HG03025 (cell line): ENCODE measurements at regions not wholly inside any gene's neighbourhood (a gene's known extent, or its start where the extent isn't known, plus 50 kb on each side); places are given as distances from the start of the nearest gene placed in this dataset.

Experiments used
- ATAC-seq: cut with Tn5 transposase; IDR thresholded peaks from one replicate; pipeline ENCODE4 v1.9.1; 2021; ENCODE audit warnings: mild to moderate bottlenecking, moderate library complexity; ENCODE audit not compliant: unreplicated experiment, low FRiP score

DNA sequence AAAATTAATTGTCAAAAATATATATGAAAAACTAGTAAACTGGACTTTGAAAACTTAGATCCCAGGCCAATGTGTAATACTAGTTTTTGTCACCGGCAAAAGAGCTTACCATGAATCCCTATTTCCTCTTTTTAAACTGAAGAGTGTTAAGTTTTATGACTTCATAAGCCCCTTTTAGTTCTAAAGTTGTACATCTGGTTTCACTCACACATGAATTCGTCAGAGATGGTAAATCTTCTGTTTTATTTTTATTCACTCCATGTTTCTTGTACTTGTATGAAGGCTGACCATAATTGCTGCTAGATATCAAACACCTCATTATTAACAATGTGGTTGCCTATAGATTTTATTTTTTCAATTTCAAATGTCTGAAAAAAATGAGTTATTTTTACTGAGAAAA lies 827.9 kb downstream of the PCDH7 start:
- no peak for ATAC-seq

DNA sequence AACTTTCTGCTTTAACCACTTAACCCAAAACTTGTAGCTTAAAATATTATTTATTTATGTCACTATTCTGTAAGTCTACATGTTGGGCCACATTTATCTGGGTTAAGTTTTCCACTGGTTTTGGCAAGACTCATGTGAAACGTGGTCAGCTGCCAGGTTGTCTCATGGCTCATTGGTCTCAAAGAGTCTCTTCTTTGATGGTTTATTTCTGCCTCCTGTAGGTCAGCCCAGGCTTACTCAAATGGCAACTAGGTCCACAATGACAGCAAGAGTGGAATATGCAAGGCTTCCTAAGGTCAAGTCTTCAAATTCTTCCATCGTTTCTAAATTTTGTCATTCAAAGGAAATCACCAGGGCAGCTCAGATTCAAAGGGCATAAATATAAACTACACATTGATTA lies 828.7 kb downstream of the PCDH7 start:
- no peak for ATAC-seq

DNA sequence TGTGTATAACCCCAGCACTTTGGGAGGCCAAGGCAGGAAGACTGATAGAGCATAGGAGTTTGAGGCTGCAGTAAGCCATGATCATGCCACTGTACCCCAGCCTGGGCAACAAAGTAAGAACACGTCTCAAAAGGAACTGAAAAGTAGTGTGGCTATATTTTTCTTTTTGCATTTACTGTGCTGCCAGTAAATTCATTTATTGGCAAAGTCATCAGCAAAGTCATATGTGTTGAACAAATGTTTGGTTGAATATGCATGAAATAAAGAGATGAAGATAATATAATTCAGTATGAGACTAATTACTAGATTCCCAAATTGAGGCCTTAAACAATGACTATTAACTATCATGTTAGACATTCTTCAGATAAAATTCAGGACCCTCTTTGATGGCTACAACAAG lies 829.1 kb downstream of the PCDH7 start:
- ATAC-seq, result no peak

DNA sequence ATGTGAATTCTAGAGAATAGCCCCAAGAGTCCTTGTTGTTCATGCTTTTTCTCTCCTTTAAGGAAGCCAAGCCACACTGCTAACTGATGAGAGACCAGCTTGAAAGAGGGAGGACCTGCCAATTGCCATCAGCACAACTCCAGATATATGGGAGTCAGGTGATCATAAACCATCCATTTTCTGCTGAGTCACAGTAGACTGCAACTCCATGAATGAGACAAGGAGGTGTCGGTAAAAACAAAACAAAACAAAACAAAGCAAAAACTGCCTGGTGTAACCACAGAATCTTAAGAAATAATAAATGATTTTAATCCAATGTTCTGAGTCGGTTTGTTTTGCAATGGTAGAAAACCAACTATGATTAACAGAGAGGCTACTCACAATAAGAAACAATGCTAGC lies 837.3 kb downstream of the PCDH7 start:
- no peak for ATAC-seq

DNA sequence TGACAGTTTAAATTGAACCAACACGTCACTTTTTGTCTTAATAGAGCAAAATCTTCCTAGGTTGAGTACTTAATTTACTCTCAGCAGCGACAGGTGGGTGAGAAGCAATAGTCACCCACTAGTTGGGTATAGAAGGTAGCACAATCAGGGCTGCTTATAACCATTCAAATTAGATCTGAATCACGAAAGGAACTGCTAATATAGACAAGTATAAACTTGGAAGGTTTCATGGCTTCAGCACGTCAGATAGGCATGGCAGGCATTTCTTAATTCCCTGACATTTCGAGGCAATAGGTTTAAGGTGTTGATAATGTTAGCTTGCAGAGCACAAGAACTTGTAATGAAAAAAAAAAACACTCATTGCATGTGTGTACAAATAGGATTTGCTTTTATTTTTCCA lies 853.4 kb downstream of the PCDH7 start:
- ATAC-seq, result no peak

DNA sequence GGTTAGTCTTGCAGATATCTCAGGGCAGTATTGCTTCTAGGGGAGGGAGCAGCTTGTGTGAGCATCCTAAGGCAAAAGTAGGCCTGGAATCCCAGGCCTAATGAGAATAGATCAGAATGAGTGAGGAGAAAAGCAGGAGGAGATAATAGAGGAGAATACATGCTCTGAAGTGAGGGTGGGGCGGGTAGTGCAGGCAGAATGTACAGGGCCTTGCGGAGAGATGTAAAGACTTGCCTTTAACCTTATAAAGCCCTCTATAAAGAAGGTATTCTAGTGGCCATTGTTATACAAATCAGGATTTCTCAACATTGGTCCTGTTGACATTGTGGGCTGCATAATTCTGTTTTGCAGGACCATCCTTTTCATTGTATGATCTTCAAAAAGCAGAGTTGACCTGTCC lies 855.3 kb downstream of the PCDH7 start:
- no peak for ATAC-seq

DNA sequence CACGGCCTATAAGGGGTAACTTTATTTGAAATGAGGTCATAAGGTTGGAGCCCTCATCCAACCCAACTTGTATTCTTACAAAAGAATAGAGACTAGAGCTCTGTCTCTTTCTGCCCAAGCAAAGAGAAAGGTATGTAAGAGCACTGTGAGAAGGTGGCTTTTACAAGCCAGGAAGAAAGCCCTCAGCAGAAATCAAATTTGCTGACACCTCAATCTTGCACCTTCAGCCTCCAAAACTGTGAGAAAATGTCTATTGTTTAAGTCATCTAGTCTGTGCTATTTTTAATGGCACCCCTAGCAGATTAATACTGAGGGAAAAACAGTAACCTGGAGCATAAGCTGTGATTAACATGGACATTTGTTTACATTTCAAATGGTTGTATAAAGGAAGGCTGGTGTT lies 860.7 kb downstream of the PCDH7 start:
- ATAC-seq, result no peak

DNA sequence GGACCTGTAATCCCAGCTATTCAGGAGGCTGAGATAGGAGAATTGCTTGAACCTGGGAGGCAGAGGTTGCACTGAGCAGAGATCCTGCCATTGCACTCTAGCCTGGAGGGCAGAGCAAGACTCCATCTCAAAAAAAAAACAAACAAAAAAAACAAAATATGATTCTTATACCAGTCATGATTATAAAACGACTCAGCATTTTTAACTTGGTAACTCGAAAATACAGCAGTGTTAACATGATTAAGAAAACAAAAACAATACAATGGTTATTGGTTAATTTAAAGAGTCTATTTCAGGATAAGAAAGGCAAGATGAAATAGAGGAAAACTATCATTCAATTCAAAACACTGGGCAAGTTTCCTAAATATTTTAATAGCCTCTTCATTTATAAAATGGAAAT lies 865.3 kb downstream of the PCDH7 start:
- no peak for ATAC-seq

DNA sequence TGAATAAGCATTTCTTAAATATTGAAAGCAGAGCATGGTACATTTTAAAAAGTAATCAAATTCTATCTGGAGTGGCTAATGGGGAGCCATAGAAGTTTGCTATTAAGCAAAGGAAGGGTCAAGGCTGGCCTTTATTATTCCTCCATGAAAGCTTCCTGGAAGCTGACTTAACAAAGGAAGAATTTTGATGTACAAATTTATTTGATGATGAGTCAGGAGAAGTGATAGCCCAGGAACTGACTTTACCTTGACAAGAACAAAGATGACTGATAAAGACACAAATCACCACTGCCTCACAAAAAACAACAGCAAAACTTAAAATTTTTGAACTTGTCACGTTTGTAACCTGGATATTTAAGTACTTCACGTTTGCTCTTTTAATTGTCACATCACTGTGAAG lies 872.1 kb downstream of the PCDH7 start:
- no peak for ATAC-seq

DNA sequence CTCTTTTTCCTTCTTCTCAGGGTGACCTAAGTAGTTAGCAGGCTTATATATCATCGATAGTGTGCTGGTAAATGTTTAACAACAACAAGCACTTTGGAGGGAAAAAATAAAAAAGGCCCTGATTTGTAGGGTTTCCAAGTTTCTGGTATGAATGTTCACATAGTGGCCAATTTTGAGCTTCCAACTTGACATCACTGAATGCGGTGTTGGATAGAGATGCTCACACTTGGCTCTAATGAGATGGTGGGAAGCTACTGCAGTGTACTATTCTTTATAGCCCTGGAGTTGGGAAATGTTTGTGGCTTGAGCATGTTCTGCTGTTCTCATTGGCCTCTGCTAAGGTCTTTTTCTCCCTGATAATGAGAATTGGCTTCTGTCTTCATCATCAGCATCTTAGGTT lies 875.3 kb downstream of the PCDH7 start:
- ATAC-seq, result no peak

DNA sequence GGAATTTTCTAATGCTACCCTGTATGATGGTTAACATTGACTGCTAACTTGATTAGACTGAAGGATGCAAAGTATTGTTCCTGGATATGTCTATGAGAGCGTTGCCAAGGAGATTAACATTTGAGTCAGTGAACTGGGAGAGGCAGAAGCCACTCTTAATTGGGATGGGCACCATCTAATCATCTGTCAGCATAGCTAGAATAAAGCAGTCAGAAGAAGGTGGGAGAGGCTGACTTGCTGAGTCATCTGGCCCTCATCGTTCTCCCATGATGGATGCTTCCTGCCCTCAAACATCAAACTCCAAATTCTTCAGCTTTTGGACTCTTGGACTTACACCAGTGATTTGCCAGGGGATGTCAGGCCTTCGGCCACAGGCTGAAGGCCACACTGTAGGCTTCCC lies 878.5 kb downstream of the PCDH7 start:
- no peak for ATAC-seq

DNA sequence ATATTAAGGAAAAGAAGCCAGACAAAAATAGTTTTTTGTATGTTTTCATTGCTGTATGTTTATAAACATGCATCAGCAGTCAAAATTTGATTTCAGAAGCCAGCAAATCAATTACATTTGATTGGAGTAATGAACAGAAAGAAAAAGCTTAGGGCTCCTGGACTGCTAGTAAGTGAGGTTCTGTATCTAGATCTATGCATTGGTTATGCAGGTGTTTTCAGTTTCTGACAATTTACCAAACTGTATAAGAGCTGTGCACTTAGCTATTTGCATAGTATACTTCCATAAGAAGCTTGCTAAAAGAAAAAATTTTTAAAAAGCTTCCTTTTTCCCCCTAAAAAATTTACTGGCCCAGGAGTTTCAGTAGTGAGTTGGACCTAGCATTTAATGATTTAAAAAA lies 881.6 kb downstream of the PCDH7 start:
- no peak for ATAC-seq

DNA sequence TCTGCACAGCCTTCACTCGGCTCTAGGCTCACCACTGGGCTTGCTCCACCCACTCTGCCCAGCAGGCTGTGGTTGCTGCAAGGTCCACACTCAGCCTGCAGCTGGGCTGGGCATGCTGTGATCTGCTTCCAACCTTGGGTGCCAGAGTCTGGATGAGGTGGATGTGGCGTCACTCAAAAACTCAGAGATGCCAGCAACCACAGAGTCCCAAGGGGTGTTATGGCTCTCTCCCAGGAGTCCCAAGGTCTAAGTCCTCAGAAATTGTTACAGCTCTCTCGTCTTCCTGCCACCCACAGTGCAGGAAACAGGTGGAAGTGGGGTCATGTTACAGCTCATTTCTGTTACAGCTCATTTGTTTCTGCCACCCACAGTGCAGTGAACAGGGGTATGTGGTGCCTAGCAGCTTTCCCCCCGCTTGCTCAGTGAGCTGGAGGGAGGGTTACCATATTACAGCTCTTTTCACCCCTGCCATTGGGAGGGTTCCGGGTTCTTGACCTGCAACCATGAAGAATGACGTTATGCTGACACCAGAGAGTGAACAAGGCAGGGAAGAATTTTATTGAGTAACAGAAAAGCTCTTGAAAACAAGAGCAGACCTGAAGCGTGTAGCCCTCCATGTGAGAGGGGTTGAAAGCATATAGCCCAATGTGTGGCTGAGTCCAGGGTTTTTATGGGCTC lies 893.9 kb downstream of the PCDH7 start:
- ATAC-seq, result no peak

DNA sequence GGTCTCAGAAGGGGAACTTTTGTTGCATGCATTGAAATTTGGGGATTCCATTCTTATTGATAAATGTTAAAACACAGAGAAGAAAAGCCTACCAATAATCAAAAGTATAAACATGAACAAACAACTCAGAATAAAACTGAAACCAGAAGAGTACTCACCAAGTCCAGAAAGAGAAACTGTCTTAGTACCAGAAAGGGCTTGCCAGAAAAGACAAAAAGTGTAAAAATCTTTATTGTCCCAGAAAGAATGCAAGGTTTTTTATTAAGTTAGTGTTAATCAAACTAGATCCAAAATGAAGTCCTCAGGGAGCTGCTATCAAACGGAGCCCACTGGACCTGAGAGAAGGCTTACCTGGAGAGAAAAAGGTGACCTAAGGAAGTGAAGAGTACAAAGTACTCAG lies 897.5 kb downstream of the PCDH7 start:
- no peak for ATAC-seq

DNA sequence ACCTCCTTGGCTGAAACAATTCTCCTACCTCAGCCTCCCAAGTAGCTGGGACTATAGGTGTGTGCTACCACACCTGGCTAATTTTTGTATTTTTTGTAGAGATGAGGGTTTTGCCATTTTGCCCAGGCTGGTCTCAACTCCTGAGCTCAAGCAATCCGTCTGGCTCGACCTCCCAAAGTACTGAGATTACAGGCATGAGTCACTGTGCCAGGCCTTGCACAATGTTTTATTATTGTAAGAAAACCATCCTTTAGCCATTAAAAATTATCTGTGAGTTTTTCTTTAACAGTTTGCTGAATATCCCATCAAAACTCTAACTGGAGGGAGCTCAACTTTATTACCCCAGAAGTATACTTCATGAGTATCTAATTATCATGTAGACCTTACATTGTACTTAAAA lies 900.3 kb downstream of the PCDH7 start:
- no peak for ATAC-seq

DNA sequence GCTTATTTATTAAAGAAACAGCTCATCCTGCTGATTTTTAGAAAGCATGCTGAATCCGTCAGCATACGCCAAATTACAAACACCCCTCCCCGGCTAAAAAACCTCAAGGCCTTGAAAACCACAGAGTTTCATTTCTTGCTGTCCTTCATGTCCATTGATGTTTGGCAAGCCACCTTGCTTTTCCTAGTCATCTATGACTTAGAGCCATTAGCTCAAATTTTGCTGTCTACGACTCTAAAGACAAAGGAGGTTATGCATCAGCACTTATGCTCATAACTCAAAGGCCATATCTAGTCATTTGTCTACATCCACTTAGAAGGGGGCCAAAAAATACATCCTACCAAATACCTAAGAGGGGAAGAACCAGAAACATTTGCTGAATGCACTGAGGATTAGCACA lies 925.1 kb downstream of the PCDH7 start:
- no peak for ATAC-seq

DNA sequence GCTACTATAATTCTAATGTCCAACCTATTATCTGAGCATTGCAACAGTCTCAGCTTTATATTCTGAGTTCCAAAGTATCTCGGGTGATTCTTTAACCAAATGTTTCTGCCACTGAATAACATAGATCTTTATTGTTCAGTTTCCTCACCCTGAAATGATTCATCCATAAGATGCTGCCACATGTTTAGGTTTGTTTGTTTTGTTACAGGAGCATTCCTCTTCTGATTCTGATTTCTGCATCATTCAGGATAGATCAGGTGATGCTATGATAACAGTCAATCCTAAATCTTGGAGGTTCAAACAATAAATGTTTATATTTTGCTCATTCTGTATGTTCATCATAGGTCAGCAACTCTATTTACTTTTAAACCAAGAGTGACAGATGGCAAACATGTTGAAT lies 927.6 kb downstream of the PCDH7 start:
- ATAC-seq, result no peak

DNA sequence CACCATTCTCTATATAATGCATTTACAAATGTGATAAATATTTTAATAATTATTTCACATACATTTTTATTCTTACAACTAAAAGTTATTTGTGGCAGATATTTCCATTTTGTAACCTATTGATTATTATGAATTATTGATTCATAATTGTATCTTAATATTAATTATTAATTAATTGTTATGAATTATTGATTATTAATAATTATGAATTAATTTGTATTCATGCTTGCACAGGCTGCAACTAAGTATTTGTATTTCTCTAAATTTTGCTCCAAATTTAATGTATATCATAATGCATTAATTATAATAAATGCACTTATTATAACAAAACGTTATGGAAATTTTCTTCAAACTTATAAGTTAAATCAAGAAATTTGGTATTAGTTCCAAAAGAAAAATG lies 929.7 kb downstream of the PCDH7 start:
- no peak for ATAC-seq

DNA sequence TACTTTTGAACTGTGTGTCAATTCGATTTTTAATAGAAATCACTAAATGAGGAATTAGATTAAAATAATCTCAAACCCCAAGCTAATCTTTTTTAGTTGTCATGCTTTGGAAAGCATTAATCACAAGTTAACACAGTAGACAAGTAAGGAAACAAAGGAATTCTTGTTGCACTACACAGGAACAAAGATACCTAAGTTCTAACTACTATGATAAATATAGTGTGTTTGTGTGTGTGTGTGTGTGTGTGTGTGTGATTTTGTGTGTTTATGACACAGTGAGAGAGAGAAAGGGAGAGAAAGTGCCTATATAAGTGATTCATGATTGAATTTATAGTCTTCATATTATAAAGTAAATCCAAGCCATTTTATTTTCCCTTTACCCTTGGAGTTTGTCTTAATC lies 931.4 kb downstream of the PCDH7 start:
- no peak for ATAC-seq

DNA sequence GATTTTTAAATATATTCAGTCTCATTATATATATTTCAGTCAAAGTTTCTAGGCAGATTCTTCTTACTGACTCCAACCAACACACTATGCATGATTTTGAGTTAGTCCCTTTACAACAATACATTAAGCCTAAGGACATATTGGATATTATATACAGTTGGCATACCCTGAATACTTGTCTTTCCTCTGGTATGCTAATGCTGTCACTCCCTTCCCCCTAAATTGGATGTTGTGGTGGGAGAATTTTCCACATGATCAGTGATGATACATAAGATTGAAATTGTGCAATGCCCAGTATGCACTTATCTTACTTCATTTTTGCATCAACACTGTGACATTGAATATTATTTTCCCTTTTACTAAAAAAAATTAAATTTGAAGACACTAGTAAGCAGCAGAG lies 935.2 kb downstream of the PCDH7 start:
- ATAC-seq, result no peak

DNA sequence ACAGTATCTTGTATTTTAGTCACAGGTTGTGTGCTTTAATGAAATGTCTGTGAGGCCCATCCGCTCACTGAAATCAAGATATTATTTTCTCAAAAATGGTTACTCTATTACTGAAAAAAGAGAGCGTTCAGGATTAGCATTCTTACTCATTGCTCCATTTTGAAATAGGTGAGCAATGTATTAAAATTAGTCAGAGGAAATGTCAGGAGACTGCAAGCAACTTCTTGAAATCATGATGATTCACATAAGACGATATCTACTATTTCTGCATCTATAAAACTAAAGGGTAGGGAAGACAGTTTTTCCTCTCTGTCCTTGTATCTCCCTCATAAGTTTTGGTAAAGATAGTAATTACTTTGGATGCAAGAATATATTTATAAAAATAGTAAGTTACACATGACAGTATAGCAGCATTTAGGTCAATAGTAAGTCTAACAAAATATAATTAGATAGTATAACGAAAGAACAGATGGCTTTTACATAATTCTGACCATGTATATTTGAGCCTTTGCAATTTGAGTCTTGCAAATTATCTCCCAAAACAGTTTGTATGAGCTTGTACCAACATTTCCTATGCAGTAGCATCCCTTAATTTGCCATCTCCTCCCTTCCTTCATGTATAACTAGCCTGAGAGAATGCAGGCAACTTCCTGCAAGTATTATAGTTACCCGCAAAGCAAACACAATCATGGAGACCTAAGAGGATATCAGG lies 937.8 kb downstream of the PCDH7 start:
- ATAC-seq, result no peak

DNA sequence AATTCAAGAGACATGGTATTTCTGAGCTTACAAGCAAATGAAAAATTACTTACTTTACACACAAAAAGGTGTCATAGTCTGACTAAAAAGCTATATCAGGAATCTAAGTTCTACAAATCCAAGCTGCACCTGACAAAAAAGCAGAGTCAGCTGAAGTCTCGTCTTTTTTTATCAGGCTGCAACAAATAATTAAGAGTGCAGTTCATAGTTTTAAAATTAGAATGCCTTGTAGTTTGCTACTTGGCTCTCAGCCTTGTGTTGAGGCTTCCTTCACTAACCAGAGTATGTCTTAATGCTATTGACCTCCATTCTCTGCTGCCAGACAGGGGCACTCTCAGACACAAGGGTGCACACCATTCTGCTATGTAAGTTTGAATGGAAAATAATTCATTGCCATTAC lies 940.7 kb downstream of the PCDH7 start:
- ATAC-seq, result no peak

DNA sequence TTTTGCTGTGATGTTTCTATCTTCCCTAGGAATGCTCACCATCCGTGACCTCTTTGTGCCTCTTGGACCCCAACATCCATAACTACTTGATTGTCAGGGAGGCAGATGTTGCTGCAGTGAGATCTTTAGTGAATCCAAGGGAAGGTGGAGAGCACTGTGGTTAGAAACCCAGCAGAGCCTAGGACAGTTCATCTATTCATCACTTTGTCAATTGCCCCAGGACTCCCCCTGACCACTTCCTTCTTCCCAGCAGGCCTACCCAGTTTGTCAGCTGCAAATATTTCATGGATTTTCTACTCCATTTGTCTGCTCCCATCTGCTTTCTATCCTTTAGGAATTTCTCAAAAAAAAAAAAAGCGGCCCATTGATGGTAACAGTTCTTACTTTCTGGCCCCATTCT lies 942.8 kb downstream of the PCDH7 start:
- no peak for ATAC-seq
